NOMO-1 treated with dmso at 0.1 percent for 144 hours (cell line): ENCODE measurements at regions not wholly inside any gene's neighbourhood (a gene's known extent, or its start where the extent isn't known, plus 50 kb on each side); places are given as distances from the start of the nearest gene placed in this dataset.
"Not testable (repeated sequence)": the region's sequence is repeated elsewhere in the genome, so short reads cannot be mapped to it uniquely, and the experiment has no call there.

ENCODE experiments used
- DNase-seq: peaks from one replicate; lab custom pipeline; 2025; ENCODE audit not compliant: unreplicated experiment; lab: John Stamatoyannopoulos, UW

- no peak for DNase-seq
Measured at GRCh38 chr4:25981749-25982148, 67.7 kb downstream of the SMIM20 start.

- DNase-seq, result no peak
Measured at GRCh38 chr4:25982962-25983361, 68.9 kb downstream of the SMIM20 start.

- no peak for DNase-seq
Measured at GRCh38 chr4:25984266-25984665, 70.2 kb downstream of the SMIM20 start.

GRCh38 chr4:25984796-25985195, 70.8 kb downstream of the SMIM20 start:
- no peak for DNase-seq

GRCh38 chr4:25986807-25987206, 72.8 kb downstream of the SMIM20 start:
- DNase-seq, result no peak

- DNase-seq, result no peak
Measured at GRCh38 chr4:25991340-25991739, 77.3 kb downstream of the SMIM20 start.

- DNase-seq, result no peak
Measured at GRCh38 chr4:25993395-25994185, 79.6 kb downstream of the SMIM20 start.

GRCh38 chr4:25994577-25994976, 80.6 kb downstream of the SMIM20 start:
- not testable (repeated sequence) for DNase-seq

- DNase-seq, result no peak
Measured at GRCh38 chr4:26000274-26000950, 86.4 kb downstream of the SMIM20 start.

- no peak for DNase-seq
Measured at GRCh38 chr4:26001413-26001812, 87.4 kb downstream of the SMIM20 start.

- DNase-seq, result no peak
Measured at GRCh38 chr4:26001816-26002215, 87.8 kb downstream of the SMIM20 start.

GRCh38 chr4:26003056-26003455, 89.0 kb downstream of the SMIM20 start:
- no peak for DNase-seq

GRCh38 chr4:26004290-26004689, 90.3 kb downstream of the SMIM20 start:
- no peak for DNase-seq

GRCh38 chr4:26005764-26006163, 91.7 kb downstream of the SMIM20 start:
- DNase-seq, result peak; percentile 10

GRCh38 chr4:26008737-26009136, 94.7 kb downstream of the SMIM20 start:
- no peak for DNase-seq

GRCh38 chr4:26009502-26009901, 95.5 kb downstream of the SMIM20 start:
- no peak for DNase-seq

- no peak for DNase-seq
Measured at GRCh38 chr4:26010304-26010703, 96.3 kb downstream of the SMIM20 start.

- no peak for DNase-seq
Measured at GRCh38 chr4:26013629-26014028, 99.6 kb downstream of the SMIM20 start.

GRCh38 chr4:26015133-26015651, 101.2 kb downstream of the SMIM20 start:
- DNase-seq, result no peak

GRCh38 chr4:26015906-26016305, 101.9 kb downstream of the SMIM20 start:
- DNase-seq, result no peak

- DNase-seq, result no peak
Measured at GRCh38 chr4:26017531-26017930, 103.5 kb downstream of the SMIM20 start.

- DNase-seq, result not testable (repeated sequence)
Measured at GRCh38 chr4:26017961-26018700, 104.1 kb downstream of the SMIM20 start.
